Heart right ventricle (tissue), 16 donors: ENCODE measurements at regions not wholly inside any gene's neighbourhood (a gene's known extent, or its start where the extent isn't known, plus 50 kb on each side); places are given as distances from the start of the nearest gene placed in this dataset.

Source experiments
- ATAC-seq, 8 donors: fragments of 200-7000 bp; cut with Tn5 transposase; one replicate each; pipeline ENCODE4 v1.9.1; 2020; ENCODE audit warnings: mild to moderate bottlenecking in 8 of 8, moderate library complexity in 8 of 8, moderate number of reproducible peaks in 1 of 8
- DNase-seq, 2 donors: peaks; one replicate each; pipeline ENCODE4 v3.0.0-alpha.2; 2020
- H3K27ac ChIP-seq, 10 donors: fragments of 200-600 bp; sonication (generic) in 2 of 10; one replicate each; pipeline versions ENCODE4 v1.5.0 to v1.8.0; 2020 to 2022; ENCODE audit warnings: mild to moderate bottlenecking in 3 of 10
- H3K27me3 ChIP-seq, 7 donors: fragments of 200-600 bp; one replicate each; pipeline ENCODE4 v1.8.0; 2021 to 2022; ENCODE audit warnings: mild to moderate bottlenecking in 2 of 7
- H3K36me3 ChIP-seq, 9 donors: fragments of 200-600 bp; sonication (generic) in 1 of 9; one replicate each; pipeline versions ENCODE4 v1.5.0 to v1.8.0; 2020 to 2022; ENCODE audit warnings: mild to moderate bottlenecking in 2 of 9
- H3K4me1 ChIP-seq, 9 donors: fragments of 200-600 bp; sonication (generic) in 1 of 9; one replicate each; pipeline versions ENCODE4 v1.5.0 to v1.8.0; 2020 to 2022; ENCODE audit warnings: mild to moderate bottlenecking in 4 of 9
- H3K4me3 ChIP-seq, 10 donors: fragments of 200-600 bp; sonication (generic) in 2 of 10; one replicate each; pipeline versions ENCODE4 v1.5.0 to v1.8.0; 2020 to 2022; ENCODE audit warnings: mild to moderate bottlenecking in 7 of 10, moderate library complexity in 2 of 10
- H3K9me3 ChIP-seq, 11 donors: fragments of 200-600 bp in 10 of 11; sonication (generic) in 2 of 11; one replicate each; pipeline versions ENCODE4 v1.5.0 to v1.8.0; 2013 to 2022; ENCODE audit warnings: mild to moderate bottlenecking in 2 of 11, control low read depth in 1 of 11, moderate library complexity in 1 of 11
- WGBS, 2 donors: extraction: QIAGEN DNeasy Blood & Tissue Kit; methylation state at CpG; one replicate each; pipeline ENCODE4 v1.1.7; 2013; ENCODE audit warnings: inconsistent platforms in 1 of 2; 5-methylcytosine and 5-hydroxymethylcytosine counted together
- intact Hi-C, 10 donors: fragments of 100-400 bp; cut with DNase I; formaldehyde crosslinking; loops; one replicate each; pipeline versions ENCODE4 v1.11.1 to v1.14.2; 2022
- TF ChIP-seq, protein P1 (sequence below), 9 donors: fragments of 200-600 bp; sonication (generic) in 2 of 9; IDR thresholded peaks; one replicate each; pipeline versions ENCODE4 v1.5.0 to v1.8.0; 2021 to 2022; ENCODE audit warnings: antibody characterized with exemption in 9 of 9, mild to moderate bottlenecking in 5 of 9, moderate library complexity in 1 of 9
- donor health status: Arrhythmogenic right ventricular cardiomyopathy.
- donor health status: ischemic (EF 13 %, LVEDD 7.1; RV severe dilation, severe dysfunction).
- donor health status: healthy with polysubstance abuse.
- donor health status: DM: no; HTN: yes; CAD: no.
- donor health status: DM: no; HTN: no; CAD: no.
- donor health status: ischemic (EF 25% LVEDD 6.9; RV normal size, moderate dysfunction).
- donor health status: ischemic (EF 25% LVEDD 5.7; RV mildly dilated, moderate dysfunction).
- donor health status: healthy.
- donor health status: DM: yes; HTN: yes; CAD: no.
- donor health status: Ischemic cardiomyopathy.
- donor health status: ischemic (EF 35%, LVEDD 5.7; RV mildly dilated, moderate dysfunction).
- donor health status: nonischemic (EF 11% LVEDD 7.7; RV severe dilation, severe dysfunction).
- donor health status: DM: yes; HTN: yes; CAD: no.
- donor health status: PGD.
- donor health status: ischemic (EF 29% LVEDD 5.4; RV normal size, mild dysfunction).
- donor health status: nonischemic (EF 23%, LVEDD 6.1; RV moderate dilation, normal function).

DNA sequence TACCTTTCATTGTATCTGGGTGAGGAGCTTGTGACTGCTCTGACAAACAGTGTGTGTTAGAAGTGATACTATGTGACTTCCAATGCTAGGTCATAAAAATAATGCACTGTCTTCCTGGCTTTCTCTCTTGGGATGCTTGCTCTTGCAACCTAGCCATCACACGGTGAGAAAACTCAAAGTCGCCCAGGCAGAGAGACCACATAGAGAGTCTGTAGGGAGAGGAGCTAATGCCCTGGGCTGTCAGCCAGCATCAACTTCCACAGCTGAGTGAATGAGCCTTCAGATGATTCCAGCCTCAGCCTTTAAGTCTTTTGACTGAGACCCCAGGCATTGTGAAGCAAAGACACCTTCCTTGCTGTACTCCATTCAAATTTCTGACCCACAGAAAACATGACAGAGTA lies 220.6 kb upstream of the SGO1 start:
- Histone ChIP-seq H3K9me3 (no peaks in the 10 kb centered on the region), H3K27ac (no peak overlapping the region), H3K4me1 (no peaks in the 10 kb centered on the region), H3K4me3 (no peak overlapping the region), H3K36me3 (no peaks in the 10 kb centered on the region), H3K27me3 (no peaks in the 10 kb centered on the region)
- TF ChIP-seq, protein P1, sequence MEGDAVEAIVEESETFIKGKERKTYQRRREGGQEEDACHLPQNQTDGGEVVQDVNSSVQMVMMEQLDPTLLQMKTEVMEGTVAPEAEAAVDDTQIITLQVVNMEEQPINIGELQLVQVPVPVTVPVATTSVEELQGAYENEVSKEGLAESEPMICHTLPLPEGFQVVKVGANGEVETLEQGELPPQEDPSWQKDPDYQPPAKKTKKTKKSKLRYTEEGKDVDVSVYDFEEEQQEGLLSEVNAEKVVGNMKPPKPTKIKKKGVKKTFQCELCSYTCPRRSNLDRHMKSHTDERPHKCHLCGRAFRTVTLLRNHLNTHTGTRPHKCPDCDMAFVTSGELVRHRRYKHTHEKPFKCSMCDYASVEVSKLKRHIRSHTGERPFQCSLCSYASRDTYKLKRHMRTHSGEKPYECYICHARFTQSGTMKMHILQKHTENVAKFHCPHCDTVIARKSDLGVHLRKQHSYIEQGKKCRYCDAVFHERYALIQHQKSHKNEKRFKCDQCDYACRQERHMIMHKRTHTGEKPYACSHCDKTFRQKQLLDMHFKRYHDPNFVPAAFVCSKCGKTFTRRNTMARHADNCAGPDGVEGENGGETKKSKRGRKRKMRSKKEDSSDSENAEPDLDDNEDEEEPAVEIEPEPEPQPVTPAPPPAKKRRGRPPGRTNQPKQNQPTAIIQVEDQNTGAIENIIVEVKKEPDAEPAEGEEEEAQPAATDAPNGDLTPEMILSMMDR (IDR thresholded peaks at IDR 0.05), result no peak
- intact Hi-C loops, result no loop called here
- no peak for ATAC-seq
- peak in 1 of 2 donors; percentile 3 for DNase-seq
- 45 to 55% methylated on average over 2 of the region's 2 CpGs for WGBS, 2 donors

DNA sequence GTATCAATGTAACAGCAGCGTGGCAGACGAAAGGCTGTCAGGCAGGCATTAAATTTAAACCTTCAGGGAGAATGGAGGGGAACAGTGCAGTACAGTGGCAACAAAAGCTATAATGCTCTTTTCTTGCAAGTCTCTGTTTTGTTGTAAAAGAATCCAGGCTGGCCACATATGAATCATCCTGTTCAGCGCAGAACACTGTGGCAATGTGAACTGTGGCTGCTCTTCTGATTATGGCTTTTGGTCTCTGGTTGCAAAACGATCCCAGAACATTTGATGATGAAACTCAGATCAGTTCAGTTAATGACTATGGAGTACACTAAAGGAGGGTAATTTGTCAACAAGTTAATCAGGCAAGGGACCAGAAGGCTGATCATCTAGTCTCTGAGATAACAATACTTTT lies 219.7 kb upstream of the SGO1 start:
- no peak for DNase-seq
- Histone ChIP-seq H3K4me1 (no peaks in the 10 kb centered on the region), H3K27me3 (no peaks in the 10 kb centered on the region), H3K36me3 (no peaks in the 10 kb centered on the region), H3K4me3 (no peak overlapping the region), H3K27ac (no peak overlapping the region), H3K9me3 (no peaks in the 10 kb centered on the region)
- no peak for ATAC-seq
- WGBS, 2 donors, result 81 to 86% methylated on average over 4 of the region's 4 CpGs
- intact Hi-C loops, result no loop called here
- TF ChIP-seq, protein P1 (IDR thresholded peaks at IDR 0.05), result no peak

DNA sequence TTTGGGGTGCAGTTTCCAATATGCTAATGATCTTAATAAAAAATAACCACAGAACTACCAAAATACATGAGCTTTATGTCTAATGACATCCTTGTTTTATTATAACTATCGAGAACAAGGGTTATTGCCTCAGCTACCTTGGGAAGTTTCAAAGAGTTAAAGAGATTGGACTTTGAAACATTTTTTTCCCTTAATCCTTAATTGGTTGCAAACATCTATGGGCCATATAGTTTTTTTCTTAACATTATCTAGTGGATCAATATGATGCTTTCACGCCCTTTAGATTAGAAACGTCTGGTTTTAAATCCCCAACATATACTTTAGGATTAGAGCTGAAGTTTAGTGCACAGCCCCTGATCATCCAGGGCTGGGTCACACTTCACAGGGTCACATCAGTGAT lies 219.2 kb upstream of the SGO1 start:
- 90 to 92% methylated on average over 3 of the region's 3 CpGs for WGBS, 2 donors
- TF ChIP-seq, protein P1 (IDR thresholded peaks at IDR 0.05), result no peak
- ATAC-seq, result no peak
- peaks cover 0 to under 1% (median 0%) of the 10 kb centered on the region in 9 donors for H3K4me1 ChIP-seq
- H3K9me3 ChIP-seq, result no peaks in the 10 kb centered on the region
- DNase-seq, result no peak
- no peak overlapping the region for H3K4me3 ChIP-seq
- intact Hi-C loops, result no loop called here
- H3K27me3 ChIP-seq, result no peaks in the 10 kb centered on the region
- H3K27ac ChIP-seq, result no peak overlapping the region
- no peaks in the 10 kb centered on the region for H3K36me3 ChIP-seq

DNA sequence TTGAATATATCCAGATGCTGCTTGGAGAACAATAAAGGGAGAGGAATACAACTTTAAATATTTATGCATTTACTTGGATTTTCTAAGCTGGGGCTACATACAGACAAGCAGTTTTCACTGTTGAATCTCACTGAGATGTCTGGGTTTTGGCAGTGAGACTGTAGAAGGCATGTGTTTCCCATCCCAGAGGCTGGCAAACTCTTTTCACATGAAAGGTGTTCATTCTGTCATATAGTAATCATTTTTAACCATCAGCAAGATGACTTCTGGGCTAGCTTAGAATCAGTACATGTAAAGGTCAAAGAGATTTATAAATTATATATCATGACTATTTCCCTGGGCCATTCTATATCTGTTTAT lies 218.7 kb upstream of the SGO1 start:
- intact Hi-C loops, result no loop called here
- DNase-seq (no peak), ATAC-seq (no peak)
- no peaks in the 10 kb centered on the region for H3K36me3 ChIP-seq
- no peak overlapping the region for H3K27ac ChIP-seq
- H3K4me1 ChIP-seq, result peaks cover 0 to 2% (median 0%) of the 10 kb centered on the region in 9 donors
- H3K9me3 ChIP-seq, result no peaks in the 10 kb centered on the region
- H3K4me3 ChIP-seq, result no peak overlapping the region
- TF ChIP-seq, protein P1 (IDR thresholded peaks at IDR 0.05), result no peak
- no peaks in the 10 kb centered on the region for H3K27me3 ChIP-seq
